Mesothelial cell of epicardium (in vitro differentiated cells): ENCODE measurements at regions not wholly inside any gene's neighbourhood (a gene's known extent, or its start where the extent isn't known, plus 50 kb on each side); places are given as distances from the start of the nearest gene placed in this dataset.

Experiments
- DNase-seq, 2 experiments: peaks; one replicate each; pipeline ENCODE4 v3.0.0; 2021; ENCODE audit warnings: low spot score in 2 of 2; ENCODE audit not compliant: unreplicated experiment in 2 of 2
- H3K27ac Mint-ChIP-seq: 2 replicates; pipeline ENCODE4 v1.8.0; 2021; ENCODE audit warnings: mixed read lengths
- H3K27me3 Mint-ChIP-seq: 2 replicates; pipeline ENCODE4 v1.8.0; 2021; ENCODE audit warnings: low read depth, mixed read lengths
- H3K36me3 Mint-ChIP-seq: 2 replicates; pipeline ENCODE4 v1.8.0; 2021; ENCODE audit warnings: mixed read lengths
- H3K4me1 Mint-ChIP-seq: 2 replicates; pipeline ENCODE4 v1.8.0; 2021; ENCODE audit warnings: mixed read lengths
- H3K4me3 Mint-ChIP-seq: 2 replicates; pipeline ENCODE4 v1.8.0; 2021; ENCODE audit warnings: mild to moderate bottlenecking, moderate library complexity, mixed read lengths
- H3K9me3 Mint-ChIP-seq: 2 replicates; pipeline ENCODE4 v1.8.0; 2021; ENCODE audit warnings: mixed read lengths
- TF ChIP-seq, protein P1 (sequence below): fragments of 200-600 bp; sonication (generic); IDR thresholded peaks from one replicate; pipeline ENCODE4 v1.5.0; 2021; ENCODE audit warnings: antibody characterized with exemption; ENCODE audit not compliant: unreplicated experiment

DNA sequence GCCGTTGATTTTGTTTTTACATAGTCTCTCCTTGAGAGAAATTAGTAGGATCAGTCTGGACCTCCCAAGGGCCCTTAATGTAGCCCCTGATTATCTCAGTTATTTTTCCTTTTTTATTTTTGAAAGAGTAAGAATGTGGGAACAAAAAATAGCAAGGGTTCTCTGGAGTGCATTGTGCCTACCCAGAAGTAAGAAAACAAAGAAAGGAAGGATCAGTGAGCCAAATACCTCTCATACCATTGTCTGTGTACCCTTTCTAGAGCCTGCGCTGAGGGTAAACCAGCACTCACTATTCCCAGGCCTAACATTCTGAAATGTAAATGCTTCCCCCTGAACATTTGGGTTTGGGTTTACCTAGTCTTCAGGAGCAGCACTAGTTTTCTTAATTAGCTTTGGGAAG is 213.0 kb upstream of the TARS1 start:
- H3K36me3 Mint-ChIP-seq = peaks cover 2% of the 10 kb centered on the region
- no peak for DNase-seq
- TF ChIP-seq, protein P1, sequence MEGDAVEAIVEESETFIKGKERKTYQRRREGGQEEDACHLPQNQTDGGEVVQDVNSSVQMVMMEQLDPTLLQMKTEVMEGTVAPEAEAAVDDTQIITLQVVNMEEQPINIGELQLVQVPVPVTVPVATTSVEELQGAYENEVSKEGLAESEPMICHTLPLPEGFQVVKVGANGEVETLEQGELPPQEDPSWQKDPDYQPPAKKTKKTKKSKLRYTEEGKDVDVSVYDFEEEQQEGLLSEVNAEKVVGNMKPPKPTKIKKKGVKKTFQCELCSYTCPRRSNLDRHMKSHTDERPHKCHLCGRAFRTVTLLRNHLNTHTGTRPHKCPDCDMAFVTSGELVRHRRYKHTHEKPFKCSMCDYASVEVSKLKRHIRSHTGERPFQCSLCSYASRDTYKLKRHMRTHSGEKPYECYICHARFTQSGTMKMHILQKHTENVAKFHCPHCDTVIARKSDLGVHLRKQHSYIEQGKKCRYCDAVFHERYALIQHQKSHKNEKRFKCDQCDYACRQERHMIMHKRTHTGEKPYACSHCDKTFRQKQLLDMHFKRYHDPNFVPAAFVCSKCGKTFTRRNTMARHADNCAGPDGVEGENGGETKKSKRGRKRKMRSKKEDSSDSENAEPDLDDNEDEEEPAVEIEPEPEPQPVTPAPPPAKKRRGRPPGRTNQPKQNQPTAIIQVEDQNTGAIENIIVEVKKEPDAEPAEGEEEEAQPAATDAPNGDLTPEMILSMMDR = no peak
- no peak overlapping the region for H3K27ac Mint-ChIP-seq
- H3K9me3 Mint-ChIP-seq = peaks cover 3% of the 10 kb centered on the region
- no peak overlapping the region for H3K4me3 Mint-ChIP-seq
- peaks cover 90% of the 10 kb centered on the region for H3K27me3 Mint-ChIP-seq
- H3K4me1 Mint-ChIP-seq = peaks cover 18% of the 10 kb centered on the region

DNA sequence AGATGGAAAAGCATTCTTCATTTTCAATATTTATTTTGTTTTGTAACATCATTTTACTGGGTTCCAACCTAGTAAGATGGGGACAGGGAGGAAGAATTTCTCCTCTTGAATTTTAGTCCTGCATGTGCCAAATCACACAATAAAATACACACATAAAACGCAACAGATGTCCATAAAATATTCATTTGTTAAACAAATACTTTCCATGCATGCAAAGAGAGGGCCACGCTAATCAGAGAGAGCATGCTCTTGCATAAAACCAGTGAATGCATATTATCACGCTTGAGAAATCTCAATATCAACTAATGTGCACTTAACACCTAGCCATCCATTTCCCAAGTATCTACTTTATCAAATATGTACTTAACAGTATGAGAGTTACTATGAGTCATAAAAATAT is 212.6 kb upstream of the TARS1 start:
- Mint-ChIP-seq H3K27ac (no peak overlapping the region), H3K36me3 (peaks cover 2% of the 10 kb centered on the region), H3K27me3 (peaks cover 88% of the 10 kb centered on the region), H3K9me3 (peaks cover 3% of the 10 kb centered on the region), H3K4me1 (peaks cover 22% of the 10 kb centered on the region), H3K4me3 (no peak overlapping the region)
- TF ChIP-seq, protein P1 = no peak
- DNase-seq = no peak

DNA sequence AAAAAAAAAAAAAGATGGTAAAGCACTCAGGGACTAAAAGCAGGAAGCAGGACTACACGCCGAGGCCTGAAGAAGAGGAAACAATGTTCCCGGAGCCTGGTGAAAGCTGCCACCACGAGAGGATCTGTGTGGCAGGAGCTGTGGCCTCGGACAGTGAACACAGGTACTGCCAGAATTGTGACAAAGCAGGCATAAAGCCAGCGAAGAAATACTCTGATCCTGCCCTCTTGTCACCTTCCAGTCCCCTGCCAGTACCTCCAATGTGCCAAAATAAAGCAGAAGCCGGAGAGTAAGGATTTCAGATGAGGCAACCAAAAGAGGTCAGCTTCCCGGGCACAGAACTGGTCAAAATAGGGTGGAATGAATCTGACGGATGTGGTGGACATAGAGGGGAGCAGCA is 211.5 kb upstream of the TARS1 start:
- Mint-ChIP-seq H3K4me3 (no peak overlapping the region), H3K27ac (no peak overlapping the region)

DNA sequence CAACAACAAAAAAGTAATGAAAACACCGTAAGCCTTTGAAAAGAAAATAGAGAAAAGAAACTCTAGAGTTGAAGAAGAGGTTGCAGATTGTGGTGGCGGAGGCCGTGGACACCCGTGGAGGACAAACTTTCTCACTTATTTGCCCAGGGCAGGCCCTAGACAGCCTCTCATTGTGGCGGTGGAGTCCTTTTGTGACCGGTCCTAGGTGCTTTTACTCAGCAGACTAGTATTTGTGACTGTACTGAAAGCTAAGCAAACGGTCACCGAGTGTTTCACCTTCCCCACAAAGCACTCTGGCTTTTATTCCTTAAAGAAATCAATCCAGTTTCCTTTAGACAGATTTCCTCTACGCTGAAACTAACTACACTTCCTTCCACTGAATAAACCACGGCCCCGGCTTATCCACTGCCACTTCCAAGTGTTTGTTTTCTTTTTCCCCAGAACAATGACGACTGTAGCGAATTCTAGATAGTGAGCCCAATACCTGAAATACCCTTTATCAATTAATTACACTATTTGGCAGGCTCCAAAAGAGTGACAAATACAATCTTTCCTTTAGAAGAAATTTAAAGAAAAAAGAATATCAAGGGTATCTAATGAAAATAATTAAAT is 210.2 kb upstream of the TARS1 start:
- TF ChIP-seq, protein P1 = no peak
- peaks cover 3% of the 10 kb centered on the region for H3K9me3 Mint-ChIP-seq
- no peak overlapping the region for H3K4me3 Mint-ChIP-seq
- H3K27ac Mint-ChIP-seq = no peak overlapping the region
- H3K4me1 Mint-ChIP-seq = peaks cover 21% of the 10 kb centered on the region
- H3K36me3 Mint-ChIP-seq = peaks cover 2% of the 10 kb centered on the region
- no peak for DNase-seq
- peaks cover 77% of the 10 kb centered on the region for H3K27me3 Mint-ChIP-seq

More for the DNA sequence above, 211.5 kb upstream of the TARS1 start:
- peaks cover 3% of the 10 kb centered on the region for H3K9me3 Mint-ChIP-seq
- H3K4me1 Mint-ChIP-seq = peaks cover 21% of the 10 kb centered on the region
- H3K36me3 Mint-ChIP-seq = peaks cover 2% of the 10 kb centered on the region
- no peak for DNase-seq
- H3K27me3 Mint-ChIP-seq = peaks cover 79% of the 10 kb centered on the region
- TF ChIP-seq, protein P1 = no peak

DNA sequence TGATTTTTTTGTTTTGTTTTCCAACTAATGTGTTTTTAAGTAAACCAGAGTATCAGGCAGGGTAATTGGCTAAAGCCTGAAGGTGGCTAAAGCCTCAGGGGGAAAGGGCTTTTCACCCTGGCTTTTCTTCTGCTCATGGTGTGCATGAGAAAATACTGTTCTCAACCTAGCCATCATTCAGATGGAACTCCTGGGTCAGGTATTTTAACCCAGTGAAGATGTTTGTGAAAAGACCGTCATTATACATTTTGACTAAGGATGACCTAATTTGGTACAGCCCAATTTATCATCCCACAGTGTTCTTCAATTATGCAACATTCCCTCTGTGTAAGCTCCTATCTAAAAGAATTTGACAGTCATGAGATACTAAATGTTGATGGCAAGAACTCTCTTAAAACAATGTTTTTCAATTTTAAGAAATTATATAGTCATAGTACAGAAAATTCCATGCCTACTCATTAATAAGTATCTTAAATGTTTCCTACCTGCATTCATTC is 209.5 kb upstream of the TARS1 start:
- peaks cover under 1% of the 10 kb centered on the region for H3K9me3 Mint-ChIP-seq
- no peak for DNase-seq
- H3K27me3 Mint-ChIP-seq = peaks cover 77% of the 10 kb centered on the region
- TF ChIP-seq, protein P1 = no peak
- H3K4me3 Mint-ChIP-seq = no peak overlapping the region
- peaks cover under 1% of the 10 kb centered on the region for H3K36me3 Mint-ChIP-seq
- H3K27ac Mint-ChIP-seq = no peak overlapping the region
- H3K4me1 Mint-ChIP-seq = peaks cover 21% of the 10 kb centered on the region
